ENCODE measurements at regions not wholly inside any gene's neighbourhood (a gene's known extent, or its start where the extent isn't known, plus 50 kb on each side); places are given as distances from the start of the nearest gene placed in this dataset.

GRCh38 chr16:14356064-14356463, 274.0 kb downstream of the PARN start:
- TF ChIP-seq CTCF (IDR thresholded peaks at IDR 0.05) (no peak), EP300 (IDR thresholded peaks at IDR 0.05) (no peak), POLR2A (IDR thresholded peaks at IDR 0.05) (no peak)

Data from tibial nerve (tissue), 4 donors.